GM12878 (cell line): ENCODE measurements at regions not wholly inside any gene's neighbourhood (a gene's known extent, or its start where the extent isn't known, plus 50 kb on each side); places are given as distances from the start of the nearest gene placed in this dataset.

Source experiments
- ATAC-seq: fragments of 200-7000 bp; cut with Tn5 transposase; 3 replicates; pipeline ENCODE4 v1.9.1; 2020; ENCODE audit warnings: mild to moderate bottlenecking, moderate library complexity
- BruUV-seq: library from RNA; stranded (reverse); fragments of 400-500 nt; replicated peaks from 2 replicates; lab custom pipeline; 2021; lab: Mats Ljungman, UMichigan
- CTCF ChIA-PET: fragments of 300-600 bp; sonication (Branson Sonifier 250); formaldehyde crosslinking; extraction: SDS; loops from one replicate; lab custom pipeline; 2021; ENCODE audit warnings: inconsistent platforms; lab: Yijun Ruan, JAX
- POLR2A ChIA-PET: fragments of 350-600 bp; formaldehyde crosslinking; extraction: SDS; loops from one replicate; lab custom pipeline; 2021; ENCODE audit warnings: inconsistent platforms; lab: Charles Lee
- RAD21 ChIA-PET: fragments of 300-600 bp; sonication (Branson Sonifier 250); formaldehyde crosslinking; loops from one replicate; lab custom pipeline; 2023; ENCODE audit warnings: antibody characterized with exemption; ENCODE audit not compliant: unreplicated experiment; lab: Charles Lee
- SMC1A ChIA-PET: fragments of 300-600 bp; sonication (Branson Sonifier 250); formaldehyde crosslinking; loops from one replicate; lab custom pipeline; 2023; ENCODE audit not compliant: unreplicated experiment, uncharacterized antibody; lab: Charles Lee
- DNase-seq: peaks from one replicate; pipeline ENCODE4 v3.0.0-alpha.2; 2011; ENCODE audit warnings: low read depth, low spot score
- FAIRE-seq: peaks from 3 replicates; lab custom pipeline; 2011; peaks lifted over from hg19 to GRCh38; lab: Jason Lieb, UNC
- H2AFZ ChIP-seq: 2 replicates; pipeline ENCODE4 v1.6.0; 2011; ENCODE audit warnings: low read depth, low read length, control low read depth; ENCODE audit not compliant: control insufficient read depth
- H3K27ac ChIP-seq: 2 replicates; pipeline ENCODE4 v1.5.1; 2011; ENCODE audit warnings: control low read depth; ENCODE audit not compliant: control insufficient read depth, insufficient read depth
- H3K27me3 ChIP-seq, 2 experiments: replicated peaks in 1 of 2; 2 replicates each; pipeline versions ENCODE4 v1.6.0 to v1.6.1; 2011; ENCODE audit warnings: low read length in 1 of 2; ENCODE audit not compliant: control insufficient read depth in 2 of 2, insufficient read depth in 2 of 2
- H3K36me3 ChIP-seq, 2 experiments: 2 replicates each; pipeline ENCODE4 v1.5.1; 2011; ENCODE audit warnings: low read length in 1 of 2; ENCODE audit not compliant: control insufficient read depth in 2 of 2, insufficient read depth in 2 of 2
- H3K4me1 ChIP-seq: 2 replicates; pipeline ENCODE4 v1.6.1; 2011; ENCODE audit warnings: mild to moderate bottlenecking, low read length, moderate library complexity, mixed read lengths; ENCODE audit not compliant: control insufficient read depth, insufficient read depth
- H3K4me2 ChIP-seq: 2 replicates; pipeline ENCODE4 v1.6.0; 2011; ENCODE audit warnings: control low read depth; ENCODE audit not compliant: control insufficient read depth, insufficient read depth
- H3K4me3 ChIP-seq: fragments of 200-600 bp; sonication (generic); 2 replicates; pipeline ENCODE4 v1.5.1; 2016
- H3K79me2 ChIP-seq: 2 replicates; pipeline ENCODE4 v1.6.0; 2011; ENCODE audit warnings: low read length; ENCODE audit not compliant: control insufficient read depth, insufficient read depth
- H3K9ac ChIP-seq: 2 replicates; pipeline ENCODE4 v1.8.0; 2011; ENCODE audit warnings: low read length, control low read depth, mixed read lengths; ENCODE audit not compliant: control insufficient read depth, insufficient read depth
- H3K9me3 ChIP-seq: replicated peaks from 3 replicates; pipeline ENCODE4 v1.5.1; 2011; ENCODE audit warnings: mild to moderate bottlenecking, low read length; ENCODE audit not compliant: control insufficient read depth, insufficient read depth
- H4K20me1 ChIP-seq: 2 replicates; pipeline ENCODE4 v1.6.0; 2011; ENCODE audit not compliant: control insufficient read depth, insufficient read depth
- CEBPB ChIP-seq, 2 experiments: fragments of 150-350 bp in 1 of 2; IDR thresholded peaks; 2 replicates each; pipeline ENCODE4 v1.6.1; 2012 to 2014; ENCODE audit warnings: low read depth in 2 of 2, low read length in 2 of 2, borderline replicate concordance in 1 of 2, inconsistent platforms in 1 of 2
- CTCF ChIP-seq, 3 experiments: IDR thresholded peaks in 2 of 3; conservative IDR thresholded peaks in 1 of 3; 2 replicates each; pipeline ENCODE4 v1.5.1; 2011; ENCODE audit warnings: low read depth in 3 of 3, low read length in 3 of 3, mild to moderate bottlenecking in 3 of 3, control low read depth in 2 of 3, moderate library complexity in 2 of 3, inconsistent platforms in 1 of 3, mixed read lengths in 1 of 3; ENCODE audit not compliant: control insufficient read depth in 2 of 3, insufficient read depth in 1 of 3; ENCODE audit errors: extremely low read depth in 1 of 3
- MAX ChIP-seq: IDR thresholded peaks from 2 replicates; pipeline ENCODE4 v1.6.1; 2012; ENCODE audit warnings: low read depth, low read length, improper control_type of control experiment
- PAX5 ChIP-seq: IDR thresholded peaks from 2 replicates; pipeline ENCODE4 v1.6.1; 2011; ENCODE audit warnings: low read depth, low read length, borderline replicate concordance
- STAT1 ChIP-seq: fragments of 450-650 bp; conservative IDR thresholded peaks from 2 replicates; pipeline ENCODE4 v1.6.1; 2014; ENCODE audit warnings: antibody characterized with exemption, mild to moderate bottlenecking
- TARDBP ChIP-seq: IDR thresholded peaks from 2 replicates; pipeline ENCODE4 v1.6.1; 2016; ENCODE audit warnings: borderline replicate concordance
- ZNF687 ChIP-seq: fragments of 450-650 bp; IDR thresholded peaks from 2 replicates; pipeline ENCODE4 v1.6.1; 2017; ENCODE audit warnings: mild to moderate bottlenecking, moderate library complexity
- WGBS: methylation state at CpG from one replicate; pipeline ENCODE4 v1.1.6; 2016; ENCODE audit warnings: low lambda C conversion rate; ENCODE audit not compliant: insufficient replicate concordance, insufficient coverage; ENCODE audit errors: missing lambda C conversion rate; 5-methylcytosine and 5-hydroxymethylcytosine counted together
- in situ Hi-C: fragments of 300-500 bp; cut with MboI; formaldehyde crosslinking; loops from 9 replicates; pipeline ENCODE4 v1.14.3; 2018; ENCODE audit warnings: mixed read lengths
- intact Hi-C: fragments of 100-400 bp; cut with micrococcal nuclease; formaldehyde crosslinking; loops from one replicate; pipeline ENCODE4 v1.14.2; 2022; ENCODE audit not compliant: unreplicated experiment

GRCh38 chr14:56887216-56887615 is 76.9 kb upstream of the OTX2 start:
- no peak overlapping the region for H3K9ac ChIP-seq
- 19% methylated on average over 2 of the region's 2 CpGs for WGBS
- no peaks in the 10 kb centered on the region for H3K36me3 ChIP-seq
- ChIA-PET POLR2A (no interaction called here), RAD21 (no interaction called here), CTCF (interaction anchor here (1.1 kb wide), 1 partner anchor 13 kb away, joined by 4 read pairs; no protein-coding TSS in a partner anchor), SMC1A (interaction anchor here (0.6 kb wide), 1 partner anchor 9 kb away, joined by 4 read pairs; no protein-coding TSS in a partner anchor)
- H2AFZ ChIP-seq, result no peak overlapping the region
- in situ Hi-C loops, result no loop called here
- FAIRE-seq, result no peak
- H3K4me2 ChIP-seq, result no peak overlapping the region
- no peaks in the 10 kb centered on the region for H3K27me3 ChIP-seq
- no TSS peak for BruUV-seq
- intact Hi-C loops, result no loop called here
- TF ChIP-seq TARDBP (no peak), CEBPB (IDR thresholded peaks at IDR 0.05; ENCODE audit: borderline replicate concordance in 1 of 2, low read depth in 2 of 2, low read length in 2 of 2) (no peak), STAT1 (no peak), PAX5 (no peak), ZNF687 (no peak), MAX (no peak), CTCF (IDR thresholded peaks at IDR 0.05 in 2 of 3, conservative IDR thresholded peaks at IDR 0.05 in 1 of 3; ENCODE audit: control insufficient read depth in 2 of 3, extremely low read depth in 1 of 3, insufficient read depth in 1 of 3, low read depth in 3 of 3, low read length in 3 of 3) (no peak)
- no peaks in the 10 kb centered on the region for H3K4me1 ChIP-seq
- no peak overlapping the region for H3K4me3 ChIP-seq
- no peaks in the 10 kb centered on the region for H3K79me2 ChIP-seq
- no peaks in the 10 kb centered on the region for H4K20me1 ChIP-seq
- no peak overlapping the region for H3K27ac ChIP-seq
- DNase-seq, result no peak
- H3K9me3 ChIP-seq, result no peaks in the 10 kb centered on the region
- no peak for ATAC-seq
